Osteoblast (primary cell): ENCODE measurements at regions not wholly inside any gene's neighbourhood (a gene's known extent, or its start where the extent isn't known, plus 50 kb on each side); places are given as distances from the start of the nearest gene placed in this dataset.
"Not testable (repeated sequence)": the region's sequence is repeated elsewhere in the genome, so short reads cannot be mapped to it uniquely, and the experiment has no call there.

Source experiments
- DNase-seq: peaks from one replicate; pipeline ENCODE4 v3.0.0; 2011; ENCODE audit warnings: low spot score, mixed read lengths; ENCODE audit not compliant: insufficient read length; ENCODE audit errors: missing footprints
- H2AFZ ChIP-seq: 2 replicates; pipeline ENCODE4 v1.6.0; 2011; ENCODE audit warnings: mild to moderate bottlenecking, low read length
- H3K27ac ChIP-seq: 2 replicates; pipeline ENCODE4 v1.5.1; 2011; ENCODE audit warnings: mild to moderate bottlenecking, low read depth, low read length, moderate library complexity
- H3K27me3 ChIP-seq: 2 replicates; pipeline ENCODE4 v1.6.0; 2012; ENCODE audit warnings: mild to moderate bottlenecking, control low read depth, inconsistent platforms, low read length, moderate library complexity; ENCODE audit not compliant: insufficient read depth
- H3K36me3 ChIP-seq: 2 replicates; pipeline ENCODE4 v1.5.1; 2011; ENCODE audit warnings: mild to moderate bottlenecking, low read length, control low read depth, moderate library complexity; ENCODE audit not compliant: insufficient read depth
- H3K4me1 ChIP-seq: 2 replicates; pipeline ENCODE4 v1.5.1; 2011; ENCODE audit warnings: mild to moderate bottlenecking, low read length, control low read depth, moderate library complexity; ENCODE audit not compliant: insufficient read depth
- H3K4me2 ChIP-seq: 2 replicates; pipeline ENCODE4 v1.6.0; 2011; ENCODE audit warnings: mild to moderate bottlenecking, low read length; ENCODE audit not compliant: insufficient read depth
- H3K4me3 ChIP-seq: fragments of 200-600 bp; sonication (generic); 3 replicates; pipeline ENCODE4 v1.5.1; 2012; ENCODE audit warnings: mild to moderate bottlenecking, low read length, inconsistent platforms; ENCODE audit not compliant: insufficient read depth
- H3K79me2 ChIP-seq: 2 replicates; pipeline ENCODE4 v1.6.0; 2012; ENCODE audit warnings: mild to moderate bottlenecking, low read length, control low read depth, inconsistent platforms; ENCODE audit not compliant: insufficient read depth
- H3K9me3 ChIP-seq: 2 replicates; pipeline ENCODE4 v1.5.1; 2011; ENCODE audit warnings: low read depth, low read length, control low read depth
- H4K20me1 ChIP-seq: 2 replicates; pipeline ENCODE4 v1.6.0; 2012; ENCODE audit warnings: mild to moderate bottlenecking, low read length, control low read depth; ENCODE audit not compliant: insufficient read depth
- TF ChIP-seq, protein P1 (sequence below): IDR thresholded peaks from 2 replicates; pipeline ENCODE4 v1.5.1; 2011; ENCODE audit warnings: mild to moderate bottlenecking, low read depth, low read length, moderate library complexity; ENCODE audit errors: extremely low read depth

DNA sequence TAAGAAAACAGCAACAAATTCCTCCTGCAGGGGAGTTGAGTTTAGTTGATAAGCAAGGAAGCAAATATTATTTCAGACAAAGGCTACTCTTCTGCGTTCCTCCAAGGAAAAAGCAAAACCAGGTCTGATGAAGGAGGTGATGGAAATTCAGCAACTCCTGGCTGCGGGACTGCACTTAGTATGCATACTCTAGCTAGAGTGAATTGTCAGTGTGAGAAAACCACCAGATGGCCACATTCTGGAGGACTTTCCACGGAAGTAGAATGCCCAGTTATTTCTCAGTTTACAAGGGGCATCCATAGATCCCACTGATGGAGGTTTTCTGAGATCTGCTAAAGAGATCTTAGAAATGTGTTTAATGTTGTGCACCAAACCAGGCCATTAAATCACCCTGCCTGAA lies 338.6 kb upstream of the PUDP start:
- no peaks in the 10 kb centered on the region for H3K4me1 ChIP-seq
- no peak overlapping the region for H3K4me2 ChIP-seq
- no peaks in the 10 kb centered on the region for H3K79me2 ChIP-seq
- TF ChIP-seq, protein P1, sequence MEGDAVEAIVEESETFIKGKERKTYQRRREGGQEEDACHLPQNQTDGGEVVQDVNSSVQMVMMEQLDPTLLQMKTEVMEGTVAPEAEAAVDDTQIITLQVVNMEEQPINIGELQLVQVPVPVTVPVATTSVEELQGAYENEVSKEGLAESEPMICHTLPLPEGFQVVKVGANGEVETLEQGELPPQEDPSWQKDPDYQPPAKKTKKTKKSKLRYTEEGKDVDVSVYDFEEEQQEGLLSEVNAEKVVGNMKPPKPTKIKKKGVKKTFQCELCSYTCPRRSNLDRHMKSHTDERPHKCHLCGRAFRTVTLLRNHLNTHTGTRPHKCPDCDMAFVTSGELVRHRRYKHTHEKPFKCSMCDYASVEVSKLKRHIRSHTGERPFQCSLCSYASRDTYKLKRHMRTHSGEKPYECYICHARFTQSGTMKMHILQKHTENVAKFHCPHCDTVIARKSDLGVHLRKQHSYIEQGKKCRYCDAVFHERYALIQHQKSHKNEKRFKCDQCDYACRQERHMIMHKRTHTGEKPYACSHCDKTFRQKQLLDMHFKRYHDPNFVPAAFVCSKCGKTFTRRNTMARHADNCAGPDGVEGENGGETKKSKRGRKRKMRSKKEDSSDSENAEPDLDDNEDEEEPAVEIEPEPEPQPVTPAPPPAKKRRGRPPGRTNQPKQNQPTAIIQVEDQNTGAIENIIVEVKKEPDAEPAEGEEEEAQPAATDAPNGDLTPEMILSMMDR = no peak
- H3K36me3 ChIP-seq = no peaks in the 10 kb centered on the region
- H3K9me3 ChIP-seq = no peaks in the 10 kb centered on the region
- no peak overlapping the region for H2AFZ ChIP-seq
- H3K27ac ChIP-seq = no peak overlapping the region
- H4K20me1 ChIP-seq = no peaks in the 10 kb centered on the region
- DNase-seq = no peak
- no peaks in the 10 kb centered on the region for H3K27me3 ChIP-seq
- H3K4me3 ChIP-seq = no peak overlapping the region

DNA sequence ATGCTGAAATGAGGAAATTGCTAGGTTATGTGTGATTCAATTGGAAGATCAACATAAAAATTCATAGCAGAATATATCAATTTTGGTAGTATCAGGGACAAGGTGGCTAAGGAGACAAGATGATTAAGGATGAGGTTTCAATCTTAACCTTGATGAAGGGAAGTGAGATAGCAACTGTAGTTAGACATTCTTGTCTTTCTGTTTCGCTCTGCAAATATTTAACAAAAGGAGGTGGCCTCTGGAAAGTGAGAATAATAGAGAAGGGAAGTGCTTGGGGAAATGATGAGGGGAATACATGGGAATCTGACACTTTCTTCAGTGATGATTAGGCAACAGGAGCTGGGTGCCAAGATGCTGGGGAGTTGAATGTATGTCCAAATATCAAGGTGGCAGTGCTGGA lies 337.1 kb upstream of the PUDP start:
- H3K27me3 ChIP-seq = no peaks in the 10 kb centered on the region
- no peak overlapping the region for H3K4me3 ChIP-seq
- H2AFZ ChIP-seq = no peak overlapping the region
- H3K27ac ChIP-seq = no peak overlapping the region
- H3K9me3 ChIP-seq = no peaks in the 10 kb centered on the region
- no peaks in the 10 kb centered on the region for H4K20me1 ChIP-seq
- no peaks in the 10 kb centered on the region for H3K36me3 ChIP-seq
- no peaks in the 10 kb centered on the region for H3K79me2 ChIP-seq
- H3K4me2 ChIP-seq = no peak overlapping the region
- TF ChIP-seq, protein P1 = no peak
- no peaks in the 10 kb centered on the region for H3K4me1 ChIP-seq
- no peak for DNase-seq

DNA sequence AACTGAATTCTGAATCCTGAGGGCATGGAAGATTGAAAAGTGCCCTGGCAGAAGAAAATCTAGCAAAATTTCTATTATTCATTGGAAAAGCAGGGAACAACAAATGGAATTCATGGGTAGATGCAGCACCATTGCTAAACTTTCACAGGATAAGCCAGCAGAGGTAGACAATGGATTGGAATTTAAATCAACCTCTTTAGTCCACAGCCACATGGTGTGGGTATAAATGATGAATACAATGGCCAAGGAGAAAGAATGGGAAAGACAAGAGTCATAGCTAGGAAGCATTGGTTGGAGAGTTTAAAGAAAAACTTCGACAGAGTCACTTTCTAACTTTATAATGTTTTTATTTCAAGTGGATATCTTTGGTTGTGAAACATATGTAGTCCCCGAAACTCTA lies 332.8 kb upstream of the PUDP start:
- DNase-seq = no peak
- Histone ChIP-seq H3K4me3 (no peak overlapping the region), H3K27ac (no peak overlapping the region), H3K27me3 (no peaks in the 10 kb centered on the region), H3K4me2 (no peak overlapping the region), H3K79me2 (no peaks in the 10 kb centered on the region), H4K20me1 (no peaks in the 10 kb centered on the region), H3K4me1 (no peaks in the 10 kb centered on the region), H2AFZ (no peak overlapping the region), H3K36me3 (no peaks in the 10 kb centered on the region), H3K9me3 (no peaks in the 10 kb centered on the region)
- TF ChIP-seq, protein P1 = no peak

DNA sequence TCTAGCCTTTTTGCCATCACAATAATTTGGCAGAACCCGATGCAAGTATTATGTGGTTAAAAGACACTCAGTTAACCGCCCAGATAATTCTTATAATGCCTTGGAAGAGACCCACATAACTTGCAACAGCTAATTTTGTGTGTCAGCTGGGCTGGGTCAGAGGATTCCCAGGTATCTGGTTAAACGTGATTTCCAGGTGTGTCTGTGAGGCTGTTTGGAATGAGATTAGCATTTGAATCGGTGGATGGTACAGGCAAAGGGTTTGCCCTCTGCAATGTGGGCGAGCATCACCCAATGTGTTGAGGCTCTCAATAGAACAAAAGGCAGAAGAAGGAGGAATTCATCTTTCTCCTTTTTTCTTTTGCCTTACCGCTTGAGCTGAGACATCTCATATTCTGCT lies 314.2 kb upstream of the PUDP start:
- Histone ChIP-seq H3K4me1 (no peaks in the 10 kb centered on the region), H3K27ac (no peak overlapping the region), H3K4me2 (no peak overlapping the region), H3K79me2 (no peaks in the 10 kb centered on the region), H2AFZ (no peak overlapping the region), H4K20me1 (no peaks in the 10 kb centered on the region), H3K27me3 (no peaks in the 10 kb centered on the region), H3K9me3 (peaks cover 3% of the 10 kb centered on the region), H3K36me3 (no peaks in the 10 kb centered on the region), H3K4me3 (no peak overlapping the region)
- no peak for DNase-seq
- TF ChIP-seq, protein P1 = no peak

DNA sequence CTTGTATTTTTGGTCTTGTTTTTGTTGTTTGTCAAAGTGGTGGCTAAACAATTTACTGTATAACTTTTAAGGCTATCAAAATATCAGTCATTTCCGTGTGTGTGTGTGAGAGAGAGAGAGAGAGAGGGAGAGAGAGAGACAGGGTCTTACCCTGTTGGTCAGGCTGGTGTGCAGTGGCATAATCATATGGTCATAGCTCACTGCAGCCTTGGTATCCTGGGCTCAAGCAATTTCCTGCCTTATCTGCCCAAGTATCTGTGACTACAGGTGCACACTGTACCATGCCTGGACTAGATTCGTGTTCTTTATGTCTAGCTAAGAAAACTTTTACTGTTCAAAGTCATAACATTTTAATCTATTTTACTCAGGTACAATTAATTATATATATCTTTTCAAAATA lies 313.1 kb upstream of the PUDP start:
- not testable (repeated sequence) for H3K79me2 ChIP-seq, H3K36me3 ChIP-seq, H3K9me3 ChIP-seq, DNase-seq, H3K4me1 ChIP-seq, H2AFZ ChIP-seq, H3K4me2 ChIP-seq, H3K27me3 ChIP-seq, H3K4me3 ChIP-seq, H4K20me1 ChIP-seq, H3K27ac ChIP-seq
